Ishikawa (cell line): ENCODE measurements at regions not wholly inside any gene's neighbourhood (a gene's known extent, or its start where the extent isn't known, plus 50 kb on each side); places are given as distances from the start of the nearest gene placed in this dataset.

Experiments used
- CEBPB ChIP-seq: IDR thresholded peaks from 2 replicates; pipeline ENCODE4 v1.6.1; 2012
- CREB1 ChIP-seq: IDR thresholded peaks from 2 replicates; pipeline ENCODE4 v1.6.1; 2012; ENCODE audit warnings: low read depth
- EGR1 ChIP-seq: IDR thresholded peaks from 2 replicates; pipeline ENCODE4 v1.6.1; 2012
- EP300 ChIP-seq: IDR thresholded peaks from 2 replicates; pipeline ENCODE4 v1.6.1; 2012; ENCODE audit warnings: borderline replicate concordance
- FOXM1 ChIP-seq: IDR thresholded peaks from 2 replicates; pipeline ENCODE4 v1.6.1; 2012; ENCODE audit warnings: low read depth, borderline replicate concordance
- MAX ChIP-seq: IDR thresholded peaks from 2 replicates; pipeline ENCODE4 v1.6.1; 2012
- NFIC ChIP-seq: IDR thresholded peaks from 2 replicates; pipeline ENCODE4 v1.6.1; 2012
- RAD21 ChIP-seq: IDR thresholded peaks from 2 replicates; pipeline ENCODE4 v1.6.1; 2012; ENCODE audit warnings: low read depth
- REST ChIP-seq: IDR thresholded peaks from 2 replicates; pipeline ENCODE4 v1.6.1; 2012; ENCODE audit warnings: low read depth, mild to moderate bottlenecking
- TAF1 ChIP-seq: IDR thresholded peaks from 2 replicates; pipeline ENCODE4 v1.6.1; 2012; ENCODE audit warnings: low read depth, mild to moderate bottlenecking
- TCF12 ChIP-seq: IDR thresholded peaks from 2 replicates; pipeline ENCODE4 v1.6.1; 2012; ENCODE audit warnings: low read depth
- TEAD4 ChIP-seq: IDR thresholded peaks from 2 replicates; pipeline ENCODE4 v1.6.1; 2012
- USF1 ChIP-seq: IDR thresholded peaks from 2 replicates; pipeline ENCODE4 v1.6.1; 2012
- YY1 ChIP-seq: IDR thresholded peaks from 2 replicates; pipeline ENCODE4 v1.6.1; 2012; ENCODE audit warnings: low read depth
- ZBTB7A ChIP-seq: IDR thresholded peaks from 2 replicates; pipeline ENCODE4 v1.6.1; 2012; ENCODE audit warnings: low read depth

- no peak for TF ChIP-seq EGR1
- TF ChIP-seq EP300: no peak
- no peak for TF ChIP-seq FOXM1
- no peak for TF ChIP-seq MAX
- TF ChIP-seq REST: no peak
- no peak for TF ChIP-seq ZBTB7A
- TF ChIP-seq TAF1: no peak
- no peak for TF ChIP-seq TEAD4
- no peak for TF ChIP-seq CREB1
- TF ChIP-seq CEBPB: no peak
- TF ChIP-seq NFIC: no peak
- TF ChIP-seq USF1: no peak
- no peak for TF ChIP-seq TCF12
- TF ChIP-seq RAD21: no peak
- no peak for TF ChIP-seq YY1
These were observed 230.8 kb upstream of the NPVF start for GRCh38 chr7:25459057-25459456.

- TF ChIP-seq YY1 (no peak), TEAD4 (no peak), CEBPB (no peak), EGR1 (no peak), EP300 (no peak), CREB1 (no peak), USF1 (no peak), TAF1 (no peak), FOXM1 (no peak), NFIC (no peak), TCF12 (no peak), ZBTB7A (no peak), REST (no peak), RAD21 (no peak), MAX (no peak)
These were observed 232.1 kb upstream of the NPVF start for GRCh38 chr7:25460433-25460832.

GRCh38 chr7:25469669-25470068 lies 241.4 kb upstream of the NPVF start:
- TF ChIP-seq TCF12: no peak
- no peak for TF ChIP-seq MAX
- no peak for TF ChIP-seq FOXM1
- TF ChIP-seq ZBTB7A: no peak
- no peak for TF ChIP-seq CREB1
- no peak for TF ChIP-seq USF1
- no peak for TF ChIP-seq NFIC
- TF ChIP-seq RAD21: no peak
- TF ChIP-seq YY1: no peak

GRCh38 chr7:25476863-25477499 lies 248.7 kb upstream of the NPVF start:
- TF ChIP-seq CREB1 (no peak), EP300 (no peak), USF1 (no peak), TCF12 (no peak), NFIC (no peak), YY1 (no peak), MAX (no peak), ZBTB7A (no peak), TEAD4 (no peak), CEBPB (no peak), TAF1 (no peak), REST (no peak)
